Body of pancreas (tissue), 4 donors: ENCODE measurements at regions not wholly inside any gene's neighbourhood (a gene's known extent, or its start where the extent isn't known, plus 50 kb on each side); places are given as distances from the start of the nearest gene placed in this dataset.

Experiments
- ATAC-seq: fragments of 150-250 bp; one replicate; pipeline ENCODE4 v1.9.1; 2016
- DNase-seq, 4 donors: peaks; one replicate each; pipeline ENCODE4 v3.0.0-alpha.2; 2019
- H3K27ac ChIP-seq, 4 donors: fragments of 200-600 bp; sonication (generic); 1 replicate in 3 of 4; 2 replicates in 1 of 4; pipeline versions ENCODE4 v1.5.1 to v1.6.1; 2016 to 2019; ENCODE audit warnings: mild to moderate bottlenecking in 1 of 4, mixed read lengths in 1 of 4, moderate library complexity in 1 of 4
- H3K27me3 ChIP-seq, 2 donors: fragments of 200-600 bp; sonication (generic); one replicate each; pipeline ENCODE4 v1.6.0; 2016; ENCODE audit warnings: mild to moderate bottlenecking in 1 of 2
- H3K36me3 ChIP-seq, 2 donors: fragments of 200-600 bp; sonication (generic); replicated peaks in 1 of 2; 2 replicates each; pipeline ENCODE4 v1.5.1; 2016; ENCODE audit warnings: low read depth in 2 of 2; ENCODE audit not compliant: insufficient read depth in 1 of 2
- H3K4me1 ChIP-seq: fragments of 200-600 bp; sonication (generic); one replicate; pipeline ENCODE4 v1.6.0; 2016
- H3K4me3 ChIP-seq, 2 donors: fragments of 200-600 bp; sonication (generic); 1 replicate in 1 of 2; 2 replicates in 1 of 2; pipeline ENCODE4 v1.5.1; 2016 to 2019
- H3K9me3 ChIP-seq, 3 donors: fragments of 200-600 bp; sonication (generic); 1 replicate in 2 of 3; 2 replicates in 1 of 3; pipeline ENCODE4 v1.5.1; 2016
- CTCF ChIP-seq, 7 experiments: fragments of 450-650 bp in 4 of 7; fragments of 200-600 bp in 3 of 7; sonication (generic) in 3 of 7; IDR thresholded peaks; one replicate each; pipeline ENCODE4 v1.5.1; 2016 to 2019; ENCODE audit warnings: antibody characterized with exemption in 7 of 7
- POLR2A ChIP-seq, 3 donors: fragments of 450-650 bp; IDR thresholded peaks; one replicate each; pipeline ENCODE4 v1.6.1; 2016; ENCODE audit warnings: antibody characterized with exemption in 3 of 3, mild to moderate bottlenecking in 2 of 3
- WGBS, 2 donors: methylation state at CpG; one replicate each; pipeline ENCODE4 v1.1.5; 2017; 5-methylcytosine and 5-hydroxymethylcytosine counted together
- intact Hi-C: fragments of 100-400 bp; cut with DNase I; formaldehyde crosslinking; loops from one replicate; pipeline ENCODE4 v1.15.1; 2023

DNA sequence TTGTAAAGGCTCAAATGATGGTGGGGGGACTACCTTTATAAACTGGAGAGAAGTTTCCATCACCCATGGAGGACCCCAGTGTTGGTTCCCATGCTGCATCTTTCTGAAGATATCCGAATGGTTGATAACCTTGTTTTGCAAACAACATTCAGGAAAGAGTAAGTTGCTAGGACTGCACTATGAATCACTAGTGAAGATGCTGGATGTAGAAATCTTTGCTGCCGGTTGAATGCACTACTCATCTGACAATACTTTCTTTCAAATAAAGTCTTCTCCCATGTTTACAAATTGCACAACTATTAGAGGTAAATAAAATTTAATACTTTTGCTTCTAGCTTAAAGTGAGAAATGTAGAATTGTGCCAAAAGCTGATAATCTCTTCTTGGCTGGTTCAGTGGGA is 198.4 kb upstream of the SLITRK6 start:
- ATAC-seq (no peak), DNase-seq (no peak)
- TF ChIP-seq POLR2A (IDR thresholded peaks at IDR 0.05) (no peak), CTCF (IDR thresholded peaks at IDR 0.05) (no peak)
- WGBS, 2 donors, result 70 to 75% methylated on average over 2 of the region's 2 CpGs
- intact Hi-C loops, result no loop called here
- no peaks in the 10 kb centered on the region for H3K4me1 ChIP-seq
- H3K36me3 ChIP-seq, result no peaks in the 10 kb centered on the region
- H3K27me3 ChIP-seq, result no peaks in the 10 kb centered on the region
- H3K9me3 ChIP-seq, result no peaks in the 10 kb centered on the region
- H3K4me3 ChIP-seq, result no peak overlapping the region
- no peak overlapping the region for H3K27ac ChIP-seq

DNA sequence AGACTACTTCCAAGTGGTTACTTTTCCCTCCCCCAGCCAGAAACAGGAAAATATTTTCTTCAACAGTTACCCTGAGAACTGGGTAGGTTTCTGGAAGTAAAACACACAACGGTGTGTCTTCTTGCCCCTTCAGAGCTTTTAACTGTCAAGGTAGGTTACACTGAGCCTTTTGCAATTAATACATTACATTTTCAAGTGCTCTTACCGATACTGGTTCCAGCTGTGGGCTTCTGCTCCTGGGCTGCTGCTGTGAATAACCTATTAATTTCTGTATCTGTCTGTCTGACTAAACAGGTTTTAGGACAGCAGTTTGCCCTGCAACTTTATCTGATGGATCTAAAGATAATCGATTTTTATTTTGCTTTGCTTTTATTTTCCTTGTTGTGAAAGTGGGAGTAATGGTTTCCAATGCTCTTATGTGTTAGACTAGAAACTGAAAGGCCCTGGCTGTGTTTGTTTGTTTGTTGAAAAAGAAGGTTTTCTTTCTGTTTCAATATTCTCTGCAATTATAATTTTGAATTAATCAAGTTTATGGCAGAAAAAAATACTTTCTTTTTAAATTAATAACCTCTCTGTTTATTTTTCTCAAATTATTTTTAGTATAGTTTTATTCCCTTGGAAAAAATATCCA is 196.7 kb upstream of the SLITRK6 start:
- TF ChIP-seq CTCF (IDR thresholded peaks at IDR 0.05), result no peak
- no peaks in the 10 kb centered on the region for H3K4me1 ChIP-seq
- no peaks in the 10 kb centered on the region for H3K36me3 ChIP-seq
- H3K4me3 ChIP-seq, result no peak overlapping the region
- DNase-seq (no peak), ATAC-seq (no peak)
- no peaks in the 10 kb centered on the region for H3K27me3 ChIP-seq
- 23 to 30% methylated on average over 3 of the region's 3 CpGs for WGBS, 2 donors
- intact Hi-C loops, result no loop called here
- no peaks in the 10 kb centered on the region for H3K9me3 ChIP-seq
- no peak overlapping the region for H3K27ac ChIP-seq

GRCh38 chr13:85993567-85993966 is 194.3 kb upstream of the SLITRK6 start:
- Histone ChIP-seq H3K36me3 (no peaks in the 10 kb centered on the region), H3K4me1 (no peaks in the 10 kb centered on the region), H3K27ac (no peak overlapping the region), H3K27me3 (no peaks in the 10 kb centered on the region), H3K4me3 (no peak overlapping the region), H3K9me3 (no peaks in the 10 kb centered on the region)
- intact Hi-C loops, result no loop called here
- no peak for DNase-seq
- ATAC-seq, result no peak
- TF ChIP-seq POLR2A (IDR thresholded peaks at IDR 0.05), result no peak
- no peak for TF ChIP-seq CTCF (IDR thresholded peaks at IDR 0.05)
- 58 to 69% methylated on average over 1 of the region's 1 CpG for WGBS, 2 donors

GRCh38 chr13:85990397-85990796 is 191.2 kb upstream of the SLITRK6 start:
- Histone ChIP-seq H3K9me3 (no peaks in the 10 kb centered on the region), H3K36me3 (no peaks in the 10 kb centered on the region), H3K4me1 (no peaks in the 10 kb centered on the region), H3K4me3 (no peak overlapping the region), H3K27ac (no peak overlapping the region), H3K27me3 (no peaks in the 10 kb centered on the region)
- ATAC-seq (no peak), DNase-seq (no peak)
- no peak for TF ChIP-seq POLR2A (IDR thresholded peaks at IDR 0.05)
- TF ChIP-seq CTCF (IDR thresholded peaks at IDR 0.05), result no peak
- intact Hi-C loops, result no loop called here
- WGBS, 2 donors, result 42 to 62% methylated on average over 2 of the region's 2 CpGs

- intact Hi-C loops, result no loop called here
- DNase-seq (no peak), ATAC-seq (no peak)
- 50 to 63% methylated on average over 1 of the region's 1 CpG for WGBS, 2 donors
- Histone ChIP-seq H3K36me3 (no peaks in the 10 kb centered on the region), H3K4me1 (no peaks in the 10 kb centered on the region), H3K27ac (no peak overlapping the region), H3K4me3 (no peak overlapping the region), H3K27me3 (no peaks in the 10 kb centered on the region), H3K9me3 (no peaks in the 10 kb centered on the region)
- no peak for TF ChIP-seq CTCF (IDR thresholded peaks at IDR 0.05)
- TF ChIP-seq POLR2A (IDR thresholded peaks at IDR 0.05), result no peak
Observed at GRCh38 chr13:85985797-85986196, 186.6 kb upstream of the SLITRK6 start.
